A673 (cell line): ENCODE measurements at regions not wholly inside any gene's neighbourhood (a gene's known extent, or its start where the extent isn't known, plus 50 kb on each side); places are given as distances from the start of the nearest gene placed in this dataset.

Source experiments
- BruUV-seq: library from RNA; stranded (reverse); fragments of 400-500 nt; replicated peaks from 2 replicates; lab custom pipeline; 2021; lab: Mats Ljungman, UMichigan
- CTCF ChIA-PET: fragments of 300-600 bp; sonication (Branson Sonifier 250); formaldehyde crosslinking; loops from one replicate; lab custom pipeline; 2022; ENCODE audit warnings: antibody characterized with exemption; lab: Charles Lee
- POLR2A ChIA-PET: fragments of 300-600 bp; sonication (Branson Sonifier 250); formaldehyde crosslinking; loops from one replicate; lab custom pipeline; 2022; ENCODE audit warnings: antibody characterized with exemption; ENCODE audit not compliant: low non-redundant PET; lab: Charles Lee
- DNase-seq: peaks from one replicate; pipeline ENCODE4 v3.0.0-alpha.2; 2015; ENCODE audit warnings: low spot score
- H3K27ac ChIP-seq: fragments of 200-600 bp; sonication (generic); 2 replicates; pipeline ENCODE4 v1.5.1; 2016; ENCODE audit warnings: mixed run types, low read depth, mild to moderate bottlenecking, mixed read lengths, antibody characterized with exemption, low read length; ENCODE audit not compliant: poor library complexity, severe bottlenecking
- H3K27me3 ChIP-seq: fragments of 200-600 bp; sonication (generic); replicated peaks from 2 replicates; pipeline ENCODE4 v1.6.1; 2017; ENCODE audit warnings: mixed run types, low read depth, mild to moderate bottlenecking, mixed read lengths, antibody characterized with exemption, low read length; ENCODE audit not compliant: insufficient read depth, poor library complexity
- H3K36me3 ChIP-seq: fragments of 200-600 bp; sonication (generic); 2 replicates; pipeline ENCODE4 v1.6.1; 2016; ENCODE audit warnings: mixed run types, mild to moderate bottlenecking, mixed read lengths, antibody characterized with exemption, low read length; ENCODE audit not compliant: insufficient read depth, poor library complexity, severe bottlenecking
- H3K4me1 ChIP-seq: fragments of 200-600 bp; sonication (generic); 2 replicates; pipeline ENCODE4 v1.6.1; 2017; ENCODE audit warnings: mixed run types, mild to moderate bottlenecking, mixed read lengths, antibody characterized with exemption, low read length; ENCODE audit not compliant: insufficient read depth, poor library complexity, severe bottlenecking
- H3K4me3 ChIP-seq: fragments of 200-600 bp; sonication (generic); 2 replicates; pipeline ENCODE4 v1.5.1; 2016; ENCODE audit warnings: low read depth, mixed run types, mild to moderate bottlenecking, mixed read lengths, low read length; ENCODE audit not compliant: poor library complexity, severe bottlenecking
- H3K9me3 ChIP-seq: fragments of 200-600 bp; sonication (generic); 2 replicates; pipeline ENCODE4 v1.6.1; 2016; ENCODE audit warnings: mixed run types, low read depth, mild to moderate bottlenecking, mixed read lengths, antibody characterized with exemption, low read length; ENCODE audit not compliant: poor library complexity, severe bottlenecking
- EZH2 ChIP-seq: fragments of 200-600 bp; sonication (generic); IDR thresholded peaks from 2 replicates; pipeline ENCODE4 v1.6.1; 2017; ENCODE audit warnings: borderline replicate concordance, low read depth, mild to moderate bottlenecking, mixed read lengths, antibody characterized with exemption, low read length; ENCODE audit not compliant: poor library complexity, severe bottlenecking
- intact Hi-C: fragments of 100-400 bp; cut with micrococcal nuclease; formaldehyde crosslinking; loops from one replicate; pipeline ENCODE4 v1.10.0; 2022; ENCODE audit not compliant: unreplicated experiment
- TF ChIP-seq, protein P1 (sequence below): fragments of 300-800, 200-600 bp; sonication (generic); conservative IDR thresholded peaks from 2 replicates; pipeline ENCODE4 v1.5.1; 2017; ENCODE audit warnings: low read depth, mild to moderate bottlenecking, antibody characterized with exemption, low read length, moderate library complexity, mixed read lengths

DNA sequence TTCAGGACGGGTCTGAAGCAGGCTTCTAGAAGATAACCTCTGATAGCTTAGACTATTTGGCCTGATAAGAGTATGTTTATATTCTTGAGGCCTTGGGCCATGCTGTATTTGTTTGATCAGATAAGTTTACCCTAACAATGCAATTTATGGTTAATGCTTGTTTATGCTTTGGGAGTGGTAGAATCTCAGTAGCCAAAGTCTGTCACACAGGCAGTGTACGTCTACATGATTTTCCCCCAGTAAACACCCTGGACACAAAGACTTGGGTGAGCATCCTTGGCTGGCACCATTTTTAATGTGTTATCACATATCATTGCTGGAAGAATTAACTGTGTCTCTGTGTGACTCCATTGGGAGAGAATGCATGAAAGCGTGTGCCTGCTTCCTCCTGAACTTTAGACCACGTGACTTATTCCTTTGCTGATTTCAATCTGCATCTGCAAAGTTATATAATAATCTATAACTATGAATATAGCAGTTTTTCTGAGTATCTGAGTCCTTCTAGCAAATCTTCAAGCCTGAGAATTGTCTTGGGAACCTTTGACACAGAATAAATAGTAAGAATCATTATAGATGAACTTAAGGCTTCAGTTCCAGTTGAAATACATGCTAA lies 172.4 kb downstream of the CASP12 start:
- no peak for TF ChIP-seq EZH2
- TF ChIP-seq, protein P1, sequence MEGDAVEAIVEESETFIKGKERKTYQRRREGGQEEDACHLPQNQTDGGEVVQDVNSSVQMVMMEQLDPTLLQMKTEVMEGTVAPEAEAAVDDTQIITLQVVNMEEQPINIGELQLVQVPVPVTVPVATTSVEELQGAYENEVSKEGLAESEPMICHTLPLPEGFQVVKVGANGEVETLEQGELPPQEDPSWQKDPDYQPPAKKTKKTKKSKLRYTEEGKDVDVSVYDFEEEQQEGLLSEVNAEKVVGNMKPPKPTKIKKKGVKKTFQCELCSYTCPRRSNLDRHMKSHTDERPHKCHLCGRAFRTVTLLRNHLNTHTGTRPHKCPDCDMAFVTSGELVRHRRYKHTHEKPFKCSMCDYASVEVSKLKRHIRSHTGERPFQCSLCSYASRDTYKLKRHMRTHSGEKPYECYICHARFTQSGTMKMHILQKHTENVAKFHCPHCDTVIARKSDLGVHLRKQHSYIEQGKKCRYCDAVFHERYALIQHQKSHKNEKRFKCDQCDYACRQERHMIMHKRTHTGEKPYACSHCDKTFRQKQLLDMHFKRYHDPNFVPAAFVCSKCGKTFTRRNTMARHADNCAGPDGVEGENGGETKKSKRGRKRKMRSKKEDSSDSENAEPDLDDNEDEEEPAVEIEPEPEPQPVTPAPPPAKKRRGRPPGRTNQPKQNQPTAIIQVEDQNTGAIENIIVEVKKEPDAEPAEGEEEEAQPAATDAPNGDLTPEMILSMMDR, result no peak
- no peak for DNase-seq
- no peaks in the 10 kb centered on the region for H3K27me3 ChIP-seq
- H3K9me3 ChIP-seq, result peaks cover 3% of the 10 kb centered on the region
- peaks cover 6% of the 10 kb centered on the region for H3K4me1 ChIP-seq
- CTCF ChIA-PET, result no interaction called here
- no TSS peak for BruUV-seq
- no peaks in the 10 kb centered on the region for H3K36me3 ChIP-seq
- no peak overlapping the region for H3K27ac ChIP-seq
- intact Hi-C loops, result no loop called here
- POLR2A ChIA-PET, result no interaction called here
- no peak overlapping the region for H3K4me3 ChIP-seq

DNA sequence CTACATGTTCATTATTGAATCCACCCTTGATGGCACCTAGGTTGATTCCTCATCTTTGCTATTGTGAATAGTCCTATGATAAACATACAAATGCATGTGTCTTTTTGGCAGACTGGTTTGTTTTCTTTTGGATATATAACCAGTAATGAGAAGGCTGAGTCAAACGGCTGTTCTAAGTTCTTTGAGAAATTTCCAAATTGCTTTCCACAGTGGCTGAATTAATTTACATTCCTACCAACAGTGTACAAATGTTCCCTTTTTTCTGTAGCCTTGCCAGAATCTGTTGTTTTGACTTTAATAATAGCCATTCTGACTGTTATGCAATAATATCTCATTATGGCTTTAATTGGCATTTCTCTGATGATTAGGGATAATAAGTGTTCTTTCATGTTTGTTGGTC lies 184.9 kb downstream of the CASP12 start:
- Histone ChIP-seq H3K36me3 (no peaks in the 10 kb centered on the region), H3K27me3 (no peaks in the 10 kb centered on the region), H3K4me3 (no peak overlapping the region), H3K9me3 (no peaks in the 10 kb centered on the region), H3K4me1 (no peaks in the 10 kb centered on the region), H3K27ac (no peak overlapping the region)
- TF ChIP-seq, protein P1, result no peak
- TF ChIP-seq EZH2, result no peak
- no peak for DNase-seq
- intact Hi-C loops, result no loop called here
- ChIA-PET POLR2A (no interaction called here), CTCF (no interaction called here)
- no TSS peak for BruUV-seq

DNA sequence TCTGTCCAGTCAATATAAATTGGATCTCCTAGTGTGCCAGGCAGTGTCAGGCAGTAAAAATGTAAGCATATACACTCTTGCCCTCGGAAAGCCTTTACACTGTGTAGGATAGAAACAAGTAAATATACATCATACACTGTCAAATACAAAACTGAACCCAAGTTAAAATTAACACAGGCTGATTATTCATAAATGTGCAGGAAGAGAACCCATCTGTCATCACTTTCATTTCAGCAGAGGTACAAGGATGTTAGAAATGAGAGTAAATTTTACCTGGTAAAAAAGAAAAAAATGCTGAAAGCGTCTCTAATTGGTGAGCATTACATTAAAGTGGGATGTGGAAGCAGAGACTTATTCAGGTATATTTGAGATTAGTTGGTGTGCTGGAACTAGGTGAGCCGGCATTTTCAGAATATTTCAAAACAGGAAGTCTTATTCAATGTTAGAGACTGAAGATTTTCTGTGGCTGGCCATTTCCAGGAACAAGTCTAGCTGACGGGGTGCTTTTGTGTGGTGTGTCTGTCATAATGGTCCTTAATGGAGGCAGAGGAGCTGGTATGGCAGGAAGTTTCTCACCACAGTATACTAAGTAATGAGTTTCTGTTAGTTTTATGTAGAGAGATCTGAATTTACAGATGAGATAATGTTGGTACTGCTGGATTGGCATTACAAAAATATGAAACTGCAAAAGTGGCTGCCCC lies 192.6 kb downstream of the CASP12 start:
- Histone ChIP-seq H3K9me3 (no peaks in the 10 kb centered on the region), H3K27me3 (no peaks in the 10 kb centered on the region), H3K36me3 (no peaks in the 10 kb centered on the region), H3K4me3 (no peak overlapping the region), H3K27ac (no peak overlapping the region), H3K4me1 (no peaks in the 10 kb centered on the region)
- no peak for TF ChIP-seq EZH2
- TF ChIP-seq, protein P1, result no peak
- BruUV-seq, result no TSS peak
- ChIA-PET POLR2A (interaction anchor here (0.6 kb wide), 1 partner anchor 692 kb away, joined by 3 read pairs; no protein-coding TSS in a partner anchor), CTCF (no interaction called here)
- intact Hi-C loops, result no loop called here
- DNase-seq, result peak; percentile 51
